Epithelial cell of prostate (primary cell): ENCODE measurements at regions not wholly inside any gene's neighbourhood (a gene's known extent, or its start where the extent isn't known, plus 50 kb on each side); places are given as distances from the start of the nearest gene placed in this dataset.

ENCODE experiments used
- DNase-seq: peaks from one replicate; pipeline ENCODE4 v3.0.0-alpha.2; 2011; ENCODE audit warnings: low read depth, low spot score
- H3K27ac ChIP-seq: fragments of 450-650 bp; 2 replicates; pipeline ENCODE4 v1.5.1; 2017; ENCODE audit warnings: mild to moderate bottlenecking

- no peak overlapping the region for H3K27ac ChIP-seq
- DNase-seq = no peak
Measured at GRCh38 chr14:35992816-35993683, 166.9 kb downstream of the BRMS1L start.

- DNase-seq = no peak
- no peak overlapping the region for H3K27ac ChIP-seq
Measured at GRCh38 chr14:35991356-35991755, 165.2 kb downstream of the BRMS1L start.

- H3K27ac ChIP-seq = no peak overlapping the region
- DNase-seq = no peak
Measured at GRCh38 chr14:35989736-35990135, 163.6 kb downstream of the BRMS1L start.

- DNase-seq = no peak
- H3K27ac ChIP-seq = no peak overlapping the region
Measured at GRCh38 chr14:35988972-35989690, 163.0 kb downstream of the BRMS1L start.

GRCh38 chr14:35988550-35988949 lies 162.4 kb downstream of the BRMS1L start:
- no peak for DNase-seq
- no peak overlapping the region for H3K27ac ChIP-seq

- DNase-seq = no peak
- H3K27ac ChIP-seq = no peak overlapping the region
Measured at GRCh38 chr14:35987731-35988130, 161.6 kb downstream of the BRMS1L start.

GRCh38 chr14:35986219-35986573 lies 160.1 kb downstream of the BRMS1L start:
- DNase-seq = no peak

GRCh38 chr14:35985474-35986218 lies 159.5 kb downstream of the BRMS1L start:
- DNase-seq = no peak
- H3K27ac ChIP-seq = no peak overlapping the region

More at GRCh38 chr14:35986219-35986573, 160.1 kb downstream of the BRMS1L start:
- no peak overlapping the region for H3K27ac ChIP-seq

- H3K27ac ChIP-seq = no peak overlapping the region
- no peak for DNase-seq
Measured at GRCh38 chr14:35979531-35979930, 153.4 kb downstream of the BRMS1L start.

- no peak for DNase-seq
- H3K27ac ChIP-seq = no peak overlapping the region
Measured at GRCh38 chr14:35978561-35978960, 152.4 kb downstream of the BRMS1L start.

GRCh38 chr14:35975814-35976213 lies 149.7 kb downstream of the BRMS1L start:
- no peak for DNase-seq
- H3K27ac ChIP-seq = no peak overlapping the region

GRCh38 chr14:35973770-35974169 lies 147.6 kb downstream of the BRMS1L start:
- no peak overlapping the region for H3K27ac ChIP-seq
- no peak for DNase-seq

- H3K27ac ChIP-seq = no peak overlapping the region
- no peak for DNase-seq
Measured at GRCh38 chr14:35971965-35972630, 146.0 kb downstream of the BRMS1L start.

- no peak overlapping the region for H3K27ac ChIP-seq
- no peak for DNase-seq
Measured at GRCh38 chr14:35969310-35969709, 143.2 kb downstream of the BRMS1L start.

GRCh38 chr14:35965400-35965799 lies 139.3 kb downstream of the BRMS1L start:
- DNase-seq = no peak
- no peak overlapping the region for H3K27ac ChIP-seq

- H3K27ac ChIP-seq = no peak overlapping the region
Measured at GRCh38 chr14:35964697-35965286, 138.7 kb downstream of the BRMS1L start.

GRCh38 chr14:35963209-35963608 lies 137.1 kb downstream of the BRMS1L start:
- H3K27ac ChIP-seq = no peak overlapping the region
- no peak for DNase-seq

More at GRCh38 chr14:35964697-35965286, 138.7 kb downstream of the BRMS1L start:
- DNase-seq = no peak

GRCh38 chr14:35961697-35962274 lies 135.6 kb downstream of the BRMS1L start:
- no peak for DNase-seq
- H3K27ac ChIP-seq = no peak overlapping the region

GRCh38 chr14:35959835-35960234 lies 133.7 kb downstream of the BRMS1L start:
- DNase-seq = no peak
- H3K27ac ChIP-seq = no peak overlapping the region

GRCh38 chr14:35958499-35958898 lies 132.4 kb downstream of the BRMS1L start:
- H3K27ac ChIP-seq = no peak overlapping the region
- DNase-seq = no peak
